NCI-H1694 (cell line): ENCODE measurements at regions not wholly inside any gene's neighbourhood (a gene's known extent, or its start where the extent isn't known, plus 50 kb on each side); places are given as distances from the start of the nearest gene placed in this dataset.

Experiments
- DNase-seq: peaks from one replicate; lab custom pipeline; 2025; lab: John Stamatoyannopoulos, UW

DNA sequence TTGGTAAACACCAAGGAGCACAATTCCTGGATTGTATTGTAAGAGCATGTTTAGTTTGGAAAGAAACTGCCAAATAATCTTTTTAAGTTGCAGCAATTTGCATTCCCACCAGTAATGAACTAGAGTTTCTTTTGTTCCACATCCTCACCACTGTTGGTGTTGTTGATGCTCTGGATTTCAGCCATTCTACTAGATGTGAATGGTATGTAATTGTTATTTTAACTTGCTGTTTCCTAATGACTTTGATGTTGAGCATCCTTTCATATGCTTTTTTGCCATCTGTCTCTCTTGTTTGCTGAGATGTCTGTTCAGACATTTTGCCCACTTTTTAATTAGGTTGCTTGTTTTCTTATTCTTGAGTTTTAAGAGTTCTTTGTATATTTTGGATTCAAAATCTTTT is 1654.1 kb downstream of the GRIK2 start:
- DNase-seq = no peak

DNA sequence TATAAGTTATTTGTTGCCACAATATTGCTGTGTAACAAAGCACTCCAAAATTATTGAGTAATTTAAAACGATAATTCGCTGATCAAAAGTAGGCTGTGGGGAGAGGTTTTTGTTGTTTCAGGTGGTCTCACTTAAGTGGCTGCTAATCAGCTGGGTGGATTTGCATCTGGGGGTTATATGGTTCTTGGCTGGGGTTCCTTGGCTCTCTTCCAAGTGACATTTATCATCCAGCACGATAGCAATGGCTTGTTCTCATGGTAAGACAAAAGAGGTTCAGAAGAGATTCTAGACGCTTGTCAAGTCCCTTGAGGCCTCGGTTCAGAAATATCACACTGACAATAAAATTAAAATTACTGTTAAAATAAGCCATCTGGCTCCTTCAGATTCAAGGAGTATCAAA is 1648.8 kb downstream of the GRIK2 start:
- DNase-seq = no peak

- no peak for DNase-seq
Measured at GRCh38 chr6:103036846-103037245, 1643.3 kb downstream of the GRIK2 start.

GRCh38 chr6:103027271-103027931 is 1633.9 kb downstream of the GRIK2 start:
- DNase-seq = no peak

DNA sequence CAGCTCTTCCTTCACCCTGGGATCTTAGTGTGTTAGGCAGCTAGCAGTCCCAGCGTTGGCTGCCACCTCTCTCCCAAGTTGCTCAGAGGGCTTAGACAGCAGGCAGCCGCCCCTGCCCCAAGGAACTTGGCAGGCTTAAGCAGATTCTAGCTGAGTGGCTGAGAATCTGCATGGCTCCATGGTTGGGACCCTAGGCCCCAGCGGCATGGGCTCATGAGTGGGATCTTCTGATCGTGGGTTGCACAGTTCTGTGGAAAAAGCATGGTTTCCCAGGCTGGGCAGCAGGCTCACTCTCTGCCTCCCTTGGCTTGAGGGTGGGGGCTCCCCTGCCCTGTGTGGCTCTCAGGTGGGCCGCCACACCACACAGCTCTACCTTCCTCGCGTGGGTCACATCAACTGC is 1624.9 kb downstream of the GRIK2 start:
- no peak for DNase-seq

DNA sequence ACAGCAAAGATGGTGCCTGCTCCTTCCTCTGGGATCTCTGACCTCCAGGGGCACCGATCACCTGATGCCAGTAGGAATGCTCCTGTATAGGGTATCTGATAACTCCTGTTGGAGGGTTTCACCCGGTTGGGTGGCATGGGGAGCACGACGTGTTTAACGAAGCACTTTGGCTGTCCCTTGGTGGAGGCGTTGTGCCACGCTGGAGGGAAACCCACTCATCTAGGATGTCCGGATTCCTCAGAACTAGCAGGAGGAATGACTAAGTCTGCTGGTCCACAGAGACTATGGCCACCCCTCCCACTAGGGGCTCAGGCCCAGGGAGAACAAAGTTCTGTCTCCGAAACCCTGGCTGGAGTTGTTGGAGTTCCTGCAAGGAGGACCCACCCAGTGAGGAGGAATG is 1624.4 kb downstream of the GRIK2 start:
- DNase-seq = no peak

DNA sequence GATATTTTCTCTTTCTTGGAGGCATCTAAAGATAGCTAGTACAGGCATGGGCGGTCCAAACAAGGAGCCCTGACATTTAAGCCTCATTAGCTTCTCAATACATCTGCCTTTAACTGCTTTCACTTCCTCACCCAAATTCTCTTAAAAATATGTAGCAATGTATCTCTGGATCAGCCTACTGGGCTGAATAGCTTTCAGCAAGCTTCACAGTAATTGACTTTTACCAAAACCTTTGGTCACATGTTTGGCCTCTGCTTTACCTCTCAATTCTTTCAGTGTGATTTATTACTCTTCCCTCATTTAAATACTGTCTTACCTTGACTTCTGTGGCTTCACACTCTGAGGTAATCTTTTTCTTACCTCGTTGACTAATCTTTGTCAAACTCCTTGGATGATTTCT is 1618.1 kb downstream of the GRIK2 start:
- DNase-seq = no peak

- DNase-seq = no peak
Measured at GRCh38 chr6:103002282-103002681, 1608.8 kb downstream of the GRIK2 start.

- DNase-seq = no peak
Measured at GRCh38 chr6:103001724-103002123, 1608.2 kb downstream of the GRIK2 start.

DNA sequence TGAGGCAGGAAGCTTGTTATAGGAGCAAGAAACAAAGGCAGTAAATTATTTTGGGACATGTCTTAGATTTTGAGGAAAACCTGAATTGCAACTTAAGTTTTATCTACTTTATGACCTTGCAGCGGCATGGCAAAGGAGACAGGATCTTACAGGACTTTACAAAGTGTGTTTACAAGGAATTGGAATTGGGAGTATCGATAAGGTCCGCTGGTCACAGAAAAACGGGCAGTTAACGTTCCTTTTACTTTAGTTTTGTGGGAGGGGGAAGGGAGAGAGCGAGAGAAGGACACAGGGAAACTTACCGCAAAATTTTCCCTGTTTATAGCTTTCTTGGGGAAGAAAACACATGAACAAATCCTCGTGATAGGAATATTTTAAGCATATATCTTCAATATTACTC is 1607.2 kb downstream of the GRIK2 start:
- DNase-seq = no peak

DNA sequence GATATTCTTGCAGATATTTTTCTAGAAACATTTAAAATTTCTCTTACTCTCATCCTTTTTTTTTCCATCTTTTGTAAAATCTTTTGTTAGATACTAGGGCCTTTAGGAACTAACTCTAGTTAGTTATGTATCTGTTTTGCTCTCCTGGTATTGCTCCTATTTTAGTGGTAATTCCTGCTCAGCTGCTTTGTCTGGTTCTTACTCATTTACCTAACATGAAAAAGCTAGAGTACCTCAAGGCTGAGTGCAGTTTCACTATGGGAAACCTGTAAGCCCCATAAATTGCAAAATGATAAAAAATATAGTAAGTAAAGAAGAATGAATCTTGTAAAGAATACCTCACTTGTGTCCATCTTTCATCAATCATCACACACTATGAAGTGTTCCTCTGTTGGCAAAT is 1602.0 kb downstream of the GRIK2 start:
- no peak for DNase-seq

DNA sequence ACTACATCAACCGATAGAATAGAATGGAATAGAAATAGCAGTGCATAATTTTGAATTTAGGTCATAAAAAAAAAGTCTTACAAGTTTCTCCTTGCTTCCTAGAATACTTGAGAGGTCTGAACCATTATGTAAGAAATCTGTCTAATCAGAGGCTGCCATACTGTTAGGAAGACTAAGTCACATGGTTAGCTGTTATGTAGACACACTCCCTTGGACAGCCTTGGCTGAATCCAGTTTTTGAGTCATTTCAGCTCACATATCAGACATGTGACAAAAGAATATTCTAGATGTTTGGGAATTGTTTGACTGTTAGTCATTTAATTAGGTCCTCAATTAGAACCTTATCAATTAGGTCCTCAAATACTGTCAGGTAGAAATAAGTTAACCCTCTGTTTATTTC is 1601.4 kb downstream of the GRIK2 start:
- no peak for DNase-seq

DNA sequence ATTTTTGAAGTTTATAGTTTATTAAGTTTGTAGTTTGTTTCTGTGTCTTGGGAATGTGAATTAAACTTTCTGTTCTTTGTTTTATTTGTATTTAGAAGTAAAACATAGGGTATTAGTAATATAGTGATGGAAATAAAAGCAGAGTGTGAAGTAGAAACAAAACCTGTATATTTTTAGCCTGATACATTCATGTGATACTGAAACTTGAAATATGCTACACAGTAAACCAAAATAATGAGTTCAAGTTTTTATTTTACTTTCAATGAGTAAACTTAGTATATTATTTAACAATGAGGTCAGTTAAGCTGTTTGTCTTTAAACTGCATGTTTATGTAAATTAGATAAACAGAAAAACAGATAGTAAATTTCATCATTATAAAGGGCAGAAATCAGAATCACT is 1592.6 kb downstream of the GRIK2 start:
- no peak for DNase-seq

DNA sequence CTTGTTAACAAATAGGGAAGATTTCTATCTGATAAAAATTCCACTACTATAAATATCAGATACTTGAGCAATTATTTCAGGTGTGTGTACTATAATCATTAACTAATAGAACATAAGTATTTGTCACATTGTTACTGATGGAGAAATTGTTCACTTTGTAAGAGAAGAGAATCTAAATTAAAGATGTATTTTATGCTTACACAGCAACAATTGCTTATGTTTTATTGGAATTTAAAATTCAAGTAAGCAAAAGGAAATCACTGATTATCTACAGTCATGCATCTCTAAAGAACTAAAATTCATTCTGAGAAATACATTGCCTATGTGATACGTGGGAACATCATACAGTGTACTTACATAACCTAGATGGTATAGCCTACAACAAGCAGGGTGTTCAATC is 1590.8 kb downstream of the GRIK2 start:
- no peak for DNase-seq

DNA sequence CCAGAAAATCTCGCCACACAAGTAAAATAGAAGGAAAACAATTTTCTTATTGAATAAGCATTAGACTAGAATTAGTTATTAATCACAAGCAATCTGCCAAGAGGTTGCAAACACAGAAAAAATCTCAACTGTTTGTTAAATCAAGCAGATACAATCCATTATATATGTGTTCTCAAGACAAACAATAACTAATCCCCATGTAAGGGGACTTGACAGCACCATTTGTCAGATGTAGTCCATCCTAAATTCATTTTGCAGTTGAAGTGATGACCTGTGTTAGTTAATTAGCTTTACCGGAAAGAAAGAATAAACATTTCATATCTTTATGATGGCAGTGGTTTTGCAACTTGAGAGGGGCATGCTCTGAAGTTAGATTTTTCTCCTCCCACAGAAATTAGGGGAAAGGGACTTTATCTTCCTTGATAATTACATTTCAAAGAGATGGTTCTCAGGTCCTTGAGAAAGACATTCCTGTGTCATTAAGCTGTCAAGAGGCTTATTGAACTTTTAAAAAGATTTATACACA is 1588.0 kb downstream of the GRIK2 start:
- no peak for DNase-seq

DNA sequence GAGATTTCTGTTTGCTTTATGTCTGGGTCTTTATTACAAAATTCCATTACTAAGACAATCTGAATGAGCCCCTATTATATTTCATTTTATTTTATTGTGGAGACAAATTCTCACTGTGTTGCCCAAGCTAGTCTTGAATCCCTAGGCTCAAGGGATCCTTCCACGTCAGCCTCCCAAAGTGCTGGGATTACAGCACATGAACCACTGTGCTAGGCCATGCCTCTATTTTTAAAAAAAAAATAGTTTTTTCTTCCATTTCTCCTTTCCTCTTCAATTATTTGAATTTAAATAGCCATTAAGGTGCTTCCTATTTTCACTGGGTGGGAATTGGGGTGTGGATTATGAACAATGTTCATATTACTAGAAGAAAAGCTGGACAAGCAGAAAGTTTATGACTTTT is 1587.4 kb downstream of the GRIK2 start:
- DNase-seq = no peak

DNA sequence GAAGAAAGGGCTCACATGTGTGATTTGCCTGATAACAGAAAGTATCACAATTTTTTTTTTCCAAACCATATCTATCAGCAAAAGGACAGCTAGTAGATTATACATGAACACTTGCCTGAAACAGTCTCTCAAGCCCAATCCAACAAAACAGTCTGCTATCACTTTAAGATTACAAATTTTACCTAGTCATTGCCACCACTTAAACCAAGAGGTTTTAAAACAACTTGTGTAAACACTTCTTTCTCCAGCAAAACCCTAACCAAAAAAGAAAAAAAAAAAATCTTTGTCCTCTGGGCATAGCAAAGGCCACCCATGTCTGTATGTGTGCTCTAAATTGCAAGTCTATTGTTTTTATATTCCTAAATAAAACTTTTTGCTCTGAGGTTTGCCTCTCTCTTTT is 1568.4 kb downstream of the GRIK2 start:
- DNase-seq = no peak

- DNase-seq = no peak
Measured at GRCh38 chr6:102950967-102951366, 1557.5 kb downstream of the GRIK2 start.

DNA sequence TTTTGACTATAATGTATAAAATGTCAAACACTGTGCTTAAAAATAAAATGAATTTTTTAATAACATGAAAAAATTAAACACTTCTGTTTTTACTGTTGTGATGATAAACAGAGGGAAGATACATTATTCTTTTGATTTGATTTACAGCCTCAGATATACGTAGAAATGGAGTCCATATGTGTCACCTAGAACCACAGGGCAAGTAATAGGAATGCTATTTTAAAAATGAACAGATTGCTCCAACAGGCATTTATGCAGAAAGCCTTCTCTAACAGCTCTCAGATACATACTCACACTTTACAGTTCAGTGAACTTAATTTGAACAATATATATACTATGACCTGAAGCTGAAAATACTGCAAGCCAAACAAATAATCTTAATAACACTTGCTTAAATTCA is 1551.0 kb downstream of the GRIK2 start:
- no peak for DNase-seq

GRCh38 chr6:102942206-102942605 is 1548.7 kb downstream of the GRIK2 start:
- no peak for DNase-seq

DNA sequence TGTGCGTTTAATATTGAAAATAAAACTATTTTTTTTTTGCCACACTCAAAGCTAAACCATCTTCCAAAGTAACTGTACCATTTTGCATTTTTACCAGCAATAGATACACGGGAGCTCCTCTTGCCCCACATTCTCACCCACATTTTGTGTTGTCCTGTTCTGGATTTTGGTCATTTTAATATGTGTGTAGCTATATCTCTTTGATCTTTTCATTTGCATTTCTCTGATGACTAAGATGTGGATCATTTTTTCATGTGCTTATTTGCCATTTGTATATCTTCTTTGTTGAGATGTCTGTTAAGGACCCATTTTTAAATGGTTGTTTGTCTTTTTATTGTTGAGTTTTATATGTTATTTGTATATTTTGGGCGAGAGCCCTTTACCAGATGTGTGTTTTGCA is 1543.5 kb downstream of the GRIK2 start:
- no peak for DNase-seq

GRCh38 chr6:102928109-102928508 is 1534.6 kb downstream of the GRIK2 start:
- DNase-seq = no peak

GRCh38 chr6:102918161-102918560 is 1524.7 kb downstream of the GRIK2 start:
- no peak for DNase-seq

GRCh38 chr6:102911571-102911970 is 1518.1 kb downstream of the GRIK2 start:
- no peak for DNase-seq
